Right renal cortex interstitium (tissue), 3 donors: ENCODE measurements at regions not wholly inside any gene's neighbourhood (a gene's known extent, or its start where the extent isn't known, plus 50 kb on each side); places are given as distances from the start of the nearest gene placed in this dataset.

Experiments used
- DNase-seq, 3 donors: peaks; one replicate each; pipeline ENCODE4 v3.0.0-alpha.2; 2013; ENCODE audit warnings: low read depth in 3 of 3, low spot score in 2 of 3

GRCh38 chr3:111465081-111465670 is 76.8 kb upstream of the CD96 start:
- no peak for DNase-seq

- no peak for DNase-seq
Measured at GRCh38 chr3:111470032-111470431, 72.0 kb upstream of the CD96 start.

- DNase-seq, result no peak
Measured at GRCh38 chr3:111471831-111472230, 70.2 kb upstream of the CD96 start.

- no peak for DNase-seq
Measured at GRCh38 chr3:111472556-111472955, 69.4 kb upstream of the CD96 start.

GRCh38 chr3:111473550-111473949 is 68.4 kb upstream of the CD96 start:
- no peak for DNase-seq

DNA sequence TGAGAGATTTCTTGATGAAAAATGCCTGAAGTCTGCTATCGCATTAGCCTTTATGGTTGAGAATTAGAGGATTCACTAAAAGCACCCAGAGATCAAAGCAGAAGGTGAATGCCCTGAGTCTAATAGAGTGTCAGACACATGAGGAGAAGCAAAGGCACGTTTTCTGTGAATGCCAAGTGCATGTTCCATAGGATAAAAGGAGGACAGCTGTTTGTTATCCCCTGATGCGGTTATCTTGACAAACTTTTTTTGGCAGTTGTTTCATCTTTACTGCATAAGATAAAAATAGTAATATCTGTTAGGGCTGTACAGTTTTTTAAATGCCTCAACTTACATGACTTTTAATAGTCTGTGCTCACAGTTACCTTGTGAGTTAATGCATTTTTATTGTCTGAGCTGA is 65.3 kb upstream of the CD96 start:
- no peak for DNase-seq

DNA sequence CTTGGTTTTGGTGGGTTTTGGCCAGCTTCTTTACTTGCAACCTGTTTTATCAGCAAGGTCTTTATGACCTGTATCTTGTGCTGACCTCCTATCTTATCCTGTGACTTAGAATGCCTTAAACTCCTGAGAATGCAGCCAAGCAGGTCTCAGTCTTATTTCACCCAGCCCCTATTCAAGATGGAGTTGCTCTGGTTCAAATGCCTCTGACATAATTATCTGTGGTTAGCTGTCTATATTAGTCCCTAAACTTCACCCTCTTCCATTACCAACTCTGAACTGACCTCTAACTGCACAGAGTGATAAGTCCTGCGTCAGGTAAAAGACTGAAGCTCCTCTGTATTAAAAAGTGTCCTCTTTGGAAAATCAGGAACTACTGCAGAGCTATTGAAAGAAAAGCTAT is 61.9 kb upstream of the CD96 start:
- no peak for DNase-seq

DNA sequence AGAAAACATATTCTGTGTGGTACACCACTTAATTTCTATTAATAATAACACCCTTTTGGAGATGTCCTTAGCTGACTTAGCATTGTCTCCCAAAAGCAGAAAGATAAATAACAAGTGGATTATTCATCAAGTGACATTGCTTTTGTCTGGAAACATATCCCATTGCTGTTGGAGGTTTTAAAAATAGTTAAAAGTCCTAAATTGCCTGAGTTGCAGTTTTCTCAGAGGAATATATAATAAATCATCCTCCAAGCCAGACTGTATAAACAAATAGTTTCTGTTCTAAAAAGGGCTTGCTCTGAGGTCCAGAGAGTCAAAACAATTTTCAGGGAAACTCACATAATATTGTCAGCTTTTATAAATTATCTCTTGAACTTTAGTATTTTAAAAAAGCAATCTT is 60.4 kb upstream of the CD96 start:
- DNase-seq, result no peak

DNA sequence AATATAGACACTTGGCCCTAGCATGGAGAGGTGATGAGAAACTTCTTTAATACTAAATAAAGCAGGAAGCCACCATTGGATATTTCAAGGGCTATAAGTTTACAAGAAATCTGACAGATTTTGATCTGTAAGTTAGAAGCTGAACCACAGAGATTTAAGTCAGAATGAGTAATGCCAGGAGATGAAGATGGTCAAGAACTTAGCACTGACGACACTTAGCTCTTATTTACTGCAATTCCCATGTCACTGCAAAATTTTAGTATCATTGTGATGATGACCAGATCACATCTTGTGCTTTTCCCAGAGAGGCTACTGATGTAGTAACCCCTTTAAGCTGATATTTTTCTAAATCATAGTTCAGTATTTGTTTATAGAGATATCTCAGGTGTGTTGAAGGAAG is 59.4 kb upstream of the CD96 start:
- DNase-seq, result no peak

GRCh38 chr3:111485086-111485485 is 56.9 kb upstream of the CD96 start:
- no peak for DNase-seq
